Astrocyte (in vitro differentiated cells and primary cell): ENCODE measurements at regions not wholly inside any gene's neighbourhood (a gene's known extent, or its start where the extent isn't known, plus 50 kb on each side); places are given as distances from the start of the nearest gene placed in this dataset.

Experiments
- DNase-seq: peaks from one replicate; pipeline ENCODE4 v3.0.0-alpha.2; 2010; ENCODE audit warnings: low read depth
- FAIRE-seq: peaks from 2 replicates; lab custom pipeline; 2011; peaks lifted over from hg19 to GRCh38; lab: Jason Lieb, UNC
- H2AFZ ChIP-seq: 2 replicates; pipeline ENCODE4 v1.6.0; 2012; ENCODE audit warnings: low read depth, low read length, inconsistent platforms
- H3K27ac ChIP-seq: 2 replicates; pipeline ENCODE4 v1.5.1; 2011; ENCODE audit warnings: low read depth, low read length, inconsistent platforms
- H3K27me3 ChIP-seq: 2 replicates; pipeline ENCODE4 v1.6.0; 2011; ENCODE audit warnings: low read length, inconsistent platforms; ENCODE audit not compliant: insufficient read depth
- H3K36me3 ChIP-seq: 2 replicates; pipeline ENCODE4 v1.5.1; 2011; ENCODE audit warnings: low read length, inconsistent platforms; ENCODE audit not compliant: insufficient read depth
- H3K4me1 ChIP-seq: 2 replicates; pipeline ENCODE4 v1.5.1; 2011; ENCODE audit warnings: low read length, inconsistent platforms; ENCODE audit not compliant: insufficient read depth
- H3K4me2 ChIP-seq: 2 replicates; pipeline ENCODE4 v1.6.0; 2012; ENCODE audit warnings: low read length, inconsistent platforms
- H3K4me3 ChIP-seq: 2 replicates; pipeline ENCODE4 v1.5.1; 2011; ENCODE audit warnings: low read depth, mild to moderate bottlenecking, low read length, inconsistent platforms; ENCODE audit not compliant: insufficient read depth
- H3K79me2 ChIP-seq: 2 replicates; pipeline ENCODE4 v1.6.0; 2012; ENCODE audit warnings: mild to moderate bottlenecking, low read length, inconsistent platforms; ENCODE audit not compliant: insufficient read depth
- H3K9ac ChIP-seq: 2 replicates; pipeline ENCODE4 v1.6.0; 2012; ENCODE audit warnings: mild to moderate bottlenecking, low read length, inconsistent platforms
- H3K9me3 ChIP-seq: 2 replicates; pipeline ENCODE4 v1.5.1; 2012; ENCODE audit warnings: low read depth, mild to moderate bottlenecking, low read length, inconsistent platforms; ENCODE audit not compliant: insufficient read depth
- H4K20me1 ChIP-seq: 2 replicates; pipeline ENCODE4 v1.6.0; 2012; ENCODE audit warnings: low read length, inconsistent platforms; ENCODE audit not compliant: insufficient read depth
- H3K27ac Mint-ChIP-seq: one replicate; pipeline ENCODE4 v1.8.0; 2021; ENCODE audit warnings: mild to moderate bottlenecking, mixed read lengths; ENCODE audit not compliant: unreplicated experiment
- H3K27me3 Mint-ChIP-seq: one replicate; pipeline ENCODE4 v1.8.0; 2021; ENCODE audit warnings: low read depth, mixed read lengths; ENCODE audit not compliant: unreplicated experiment
- H3K36me3 Mint-ChIP-seq: one replicate; pipeline ENCODE4 v1.8.0; 2021; ENCODE audit warnings: low read depth, mixed read lengths; ENCODE audit not compliant: unreplicated experiment
- H3K4me1 Mint-ChIP-seq: one replicate; pipeline ENCODE4 v1.8.0; 2021; ENCODE audit warnings: low read depth, mixed read lengths; ENCODE audit not compliant: unreplicated experiment
- H3K4me3 Mint-ChIP-seq: one replicate; pipeline ENCODE4 v1.8.0; 2021; ENCODE audit warnings: mild to moderate bottlenecking, moderate library complexity, mixed read lengths; ENCODE audit not compliant: unreplicated experiment
- H3K9me3 Mint-ChIP-seq: one replicate; pipeline ENCODE4 v1.8.0; 2021; ENCODE audit warnings: mild to moderate bottlenecking, mixed read lengths; ENCODE audit not compliant: unreplicated experiment
- CTCF ChIP-seq: IDR thresholded peaks from 2 replicates; pipeline ENCODE4 v1.5.1; 2011; ENCODE audit warnings: low read depth, mild to moderate bottlenecking, inconsistent platforms, low read length, moderate library complexity; ENCODE audit not compliant: insufficient read depth
- EZH2 ChIP-seq: IDR thresholded peaks from 2 replicates; pipeline ENCODE4 v1.6.1; 2012; ENCODE audit warnings: mild to moderate bottlenecking, low read length, inconsistent platforms; ENCODE audit not compliant: insufficient read depth

GRCh38 chr5:167898361-167899042 lies 392.9 kb upstream of the WWC1 start:
- H2AFZ ChIP-seq, result no peak overlapping the region
- Mint-ChIP-seq H3K9me3 (no peaks in the 10 kb centered on the region), H3K27ac (peak overlapping the region; percentile 29), H3K36me3 (no peaks in the 10 kb centered on the region), H3K4me1 (peaks cover 47% of the 10 kb centered on the region), H3K4me3 (no peak overlapping the region), H3K27me3 (no peaks in the 10 kb centered on the region)
- H3K27me3 ChIP-seq, result no peaks in the 10 kb centered on the region
- TF ChIP-seq CTCF (no peak), EZH2 (no peak)
- H3K4me1 ChIP-seq, result peaks cover 10% of the 10 kb centered on the region
- H3K9ac ChIP-seq, result no peak overlapping the region
- H3K27ac ChIP-seq, result no peak overlapping the region
- H3K4me3 ChIP-seq, result no peak overlapping the region
- no peak for FAIRE-seq
- H4K20me1 ChIP-seq, result no peaks in the 10 kb centered on the region
- H3K4me2 ChIP-seq, result no peak overlapping the region
- DNase-seq, result no peak
- no peaks in the 10 kb centered on the region for H3K79me2 ChIP-seq
- no peaks in the 10 kb centered on the region for H3K9me3 ChIP-seq
- no peaks in the 10 kb centered on the region for H3K36me3 ChIP-seq

GRCh38 chr5:167899490-167900070 lies 391.9 kb upstream of the WWC1 start:
- peak; percentile 85 for DNase-seq
- no peak for FAIRE-seq

More at GRCh38 chr5:167899490-167900070, 391.9 kb upstream of the WWC1 start:
- Histone ChIP-seq H3K27me3 (no peaks in the 10 kb centered on the region), H3K4me1 (peaks cover 10% of the 10 kb centered on the region), H3K27ac (no peak overlapping the region), H3K9me3 (no peaks in the 10 kb centered on the region), H4K20me1 (no peaks in the 10 kb centered on the region), H3K79me2 (no peaks in the 10 kb centered on the region), H3K9ac (no peak overlapping the region), H3K36me3 (no peaks in the 10 kb centered on the region), H3K4me3 (no peak overlapping the region), H2AFZ (peak overlapping the region; percentile 24), H3K4me2 (peak overlapping the region; percentile 16)
- no peak for TF ChIP-seq EZH2
- TF ChIP-seq CTCF, result no peak
- no peaks in the 10 kb centered on the region for H3K27me3 Mint-ChIP-seq
- H3K27ac Mint-ChIP-seq, result no peak overlapping the region
- no peak overlapping the region for H3K4me3 Mint-ChIP-seq
- no peaks in the 10 kb centered on the region for H3K9me3 Mint-ChIP-seq
- H3K36me3 Mint-ChIP-seq, result no peaks in the 10 kb centered on the region
- H3K4me1 Mint-ChIP-seq, result peaks cover 44% of the 10 kb centered on the region
